GM18867 (cell line): ENCODE measurements at regions not wholly inside any gene's neighbourhood (a gene's known extent, or its start where the extent isn't known, plus 50 kb on each side); places are given as distances from the start of the nearest gene placed in this dataset.
"Not testable (repeated sequence)": the region's sequence is repeated elsewhere in the genome, so short reads cannot be mapped to it uniquely, and the experiment has no call there.

ENCODE experiments used
- ATAC-seq: cut with Tn5 transposase; IDR thresholded peaks from one replicate; pipeline ENCODE4 v1.9.1; 2021; ENCODE audit warnings: mild to moderate bottlenecking, moderate library complexity; ENCODE audit not compliant: unreplicated experiment

GRCh38 chr5:145467446-145467845, 367.7 kb downstream of the PRELID2 start:
- ATAC-seq = no peak

- ATAC-seq = no peak
These were observed 368.6 kb downstream of the PRELID2 start for GRCh38 chr5:145466533-145466932.

GRCh38 chr5:145465474-145466263, 369.5 kb downstream of the PRELID2 start:
- ATAC-seq = no peak

GRCh38 chr5:145464171-145464570, 371.0 kb downstream of the PRELID2 start:
- no peak for ATAC-seq

- no peak for ATAC-seq
These were observed 371.5 kb downstream of the PRELID2 start for GRCh38 chr5:145463634-145464033.

GRCh38 chr5:145462525-145462924, 372.6 kb downstream of the PRELID2 start:
- no peak for ATAC-seq

GRCh38 chr5:145450286-145450885, 384.8 kb downstream of the PRELID2 start:
- no peak for ATAC-seq

- ATAC-seq = no peak
These were observed 385.3 kb downstream of the PRELID2 start for GRCh38 chr5:145449794-145450193.

- ATAC-seq = not testable (repeated sequence)
These were observed 388.3 kb downstream of the PRELID2 start for GRCh38 chr5:145446875-145447274.

GRCh38 chr5:145446412-145446811, 388.7 kb downstream of the PRELID2 start:
- no peak for ATAC-seq

- no peak for ATAC-seq
These were observed 390.1 kb downstream of the PRELID2 start for GRCh38 chr5:145445027-145445426.

GRCh38 chr5:145443964-145444363, 391.2 kb downstream of the PRELID2 start:
- ATAC-seq = no peak

- no peak for ATAC-seq
These were observed 391.8 kb downstream of the PRELID2 start for GRCh38 chr5:145443366-145443765.

GRCh38 chr5:145442661-145443060, 392.5 kb downstream of the PRELID2 start:
- not testable (repeated sequence) for ATAC-seq

GRCh38 chr5:145441228-145441627, 393.9 kb downstream of the PRELID2 start:
- ATAC-seq = no peak

- no peak for ATAC-seq
These were observed 397.5 kb downstream of the PRELID2 start for GRCh38 chr5:145437627-145438026.

GRCh38 chr5:145433077-145433476, 402.1 kb downstream of the PRELID2 start:
- ATAC-seq = no peak

- ATAC-seq = peak; percentile 61
These were observed 406.0 kb downstream of the PRELID2 start for GRCh38 chr5:145429170-145429569.

- peak; percentile 53 for ATAC-seq
These were observed 427.1 kb downstream of the PRELID2 start for GRCh38 chr5:145408048-145408341.

GRCh38 chr5:145407300-145408047, 427.7 kb downstream of the PRELID2 start:
- peak; percentile 47 for ATAC-seq

GRCh38 chr5:145403992-145404391, 431.1 kb downstream of the PRELID2 start:
- ATAC-seq = no peak

GRCh38 chr5:145396888-145397287, 438.3 kb downstream of the PRELID2 start:
- ATAC-seq = no peak
